Hippocampal formation (tissue), 2 donors: ENCODE measurements at regions not wholly inside any gene's neighbourhood (a gene's known extent, or its start where the extent isn't known, plus 50 kb on each side); places are given as distances from the start of the nearest gene placed in this dataset.
"Not testable (repeated sequence)": the region's sequence is repeated elsewhere in the genome, so short reads cannot be mapped to it uniquely, and the experiment has no call there.

Source experiments
- DNase-seq, 2 donors: peaks; one replicate each; lab custom pipeline; 2025; lab: John Stamatoyannopoulos, UW

- no peak for DNase-seq
These were observed 80.5 kb downstream of the ZIC3 start for GRCh38 chrX:137646472-137646871.

DNA sequence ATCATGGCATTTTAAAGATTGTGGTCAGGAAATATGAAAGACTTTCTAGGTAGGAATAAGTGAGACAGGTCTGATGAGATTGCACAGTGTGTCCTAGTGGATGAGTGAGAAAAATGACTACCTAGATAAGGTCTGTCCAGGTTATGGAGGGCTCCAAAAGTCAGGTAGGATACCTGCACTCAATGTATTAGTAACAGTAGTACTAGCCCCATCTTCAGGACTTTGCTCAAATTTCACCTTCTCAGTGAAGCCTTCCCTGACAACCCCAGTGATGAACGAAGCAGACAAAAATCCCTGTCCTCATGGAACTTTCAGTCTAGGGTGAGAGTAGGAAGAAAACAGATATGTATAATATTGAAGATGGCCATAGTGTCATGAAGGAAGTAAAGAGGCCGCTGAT is 85.7 kb downstream of the ZIC3 start:
- no peak for DNase-seq

DNA sequence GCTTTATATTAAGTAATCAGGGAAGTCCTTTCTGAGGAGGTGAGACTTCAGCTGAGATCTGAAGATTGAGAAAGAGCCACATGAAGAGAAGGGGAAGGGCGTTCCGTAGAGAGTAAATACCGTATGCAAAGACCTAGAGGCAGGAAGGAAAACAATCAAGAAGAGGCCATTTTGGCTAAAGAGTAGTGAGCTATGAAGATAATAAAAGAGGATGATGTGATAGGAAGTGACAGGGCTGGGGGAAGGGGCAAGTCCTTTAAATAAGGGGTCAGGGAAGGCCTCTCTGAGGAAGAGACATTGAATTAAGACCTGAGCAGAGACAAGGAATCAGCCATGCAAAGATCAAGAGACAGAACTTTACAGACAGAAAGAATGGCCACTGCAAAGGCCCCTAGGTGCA is 86.2 kb downstream of the ZIC3 start:
- no peak for DNase-seq

DNA sequence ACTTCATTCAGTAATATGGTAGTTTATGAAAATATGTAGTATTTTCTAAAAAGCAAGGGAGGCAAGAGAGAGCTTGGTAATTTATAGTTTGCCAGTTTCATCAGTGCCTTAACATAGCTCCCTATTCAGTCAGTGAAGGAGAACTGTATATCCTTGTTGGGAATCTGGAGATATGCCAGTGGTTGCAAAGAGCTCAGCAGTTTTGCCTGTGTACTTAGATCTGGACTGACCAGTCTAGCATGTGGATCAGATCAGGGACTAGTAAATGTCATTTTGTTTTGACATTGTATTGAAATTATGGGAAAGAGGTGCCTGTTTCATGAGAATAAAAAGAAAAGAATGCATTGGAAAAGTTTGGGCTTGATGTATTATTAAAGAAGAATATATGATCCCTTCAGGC is 88.6 kb downstream of the ZIC3 start:
- no peak for DNase-seq

DNA sequence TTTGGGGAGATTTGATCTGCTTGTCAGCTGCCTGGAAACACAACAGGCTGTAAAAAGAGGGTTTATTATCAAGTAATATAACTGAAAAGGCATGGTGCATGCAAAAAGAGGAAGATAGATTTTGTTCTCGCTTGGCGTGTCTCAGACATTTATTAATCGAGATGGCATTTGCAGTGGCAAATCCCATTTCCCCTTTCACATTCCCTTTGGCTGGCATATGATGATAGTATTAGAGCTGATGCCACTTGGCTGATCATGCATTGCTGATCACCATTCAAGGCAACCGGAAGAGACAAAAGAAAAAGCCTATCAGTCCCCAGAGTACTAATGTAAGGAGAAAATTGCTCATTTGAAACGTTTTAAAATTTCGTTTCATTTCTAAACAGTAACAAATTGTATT is 101.8 kb downstream of the ZIC3 start:
- no peak for DNase-seq

GRCh38 chrX:137684591-137684990 is 118.7 kb downstream of the ZIC3 start:
- DNase-seq: no peak

DNA sequence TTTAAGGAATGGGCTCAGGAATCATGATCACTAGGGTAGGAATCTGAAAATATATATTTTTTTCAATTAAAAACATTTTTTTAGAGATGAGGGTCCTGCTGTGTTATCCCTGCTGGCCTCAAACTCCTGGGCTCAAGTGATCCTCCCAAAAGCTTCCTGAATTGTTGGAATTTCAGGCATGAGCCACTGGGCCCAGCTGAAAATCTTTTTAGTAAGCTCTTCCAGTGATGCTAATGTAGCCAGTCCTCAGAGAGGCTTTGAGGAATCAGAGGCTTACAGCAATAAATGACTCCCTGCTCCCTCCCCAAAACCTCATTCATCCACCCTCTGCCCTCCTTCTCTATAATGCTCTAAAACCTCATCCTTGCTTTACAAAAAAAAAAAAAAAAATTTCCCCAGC is 129.5 kb downstream of the ZIC3 start:
- DNase-seq: no peak

GRCh38 chrX:137707348-137707747 is 141.4 kb downstream of the ZIC3 start:
- DNase-seq: no peak

DNA sequence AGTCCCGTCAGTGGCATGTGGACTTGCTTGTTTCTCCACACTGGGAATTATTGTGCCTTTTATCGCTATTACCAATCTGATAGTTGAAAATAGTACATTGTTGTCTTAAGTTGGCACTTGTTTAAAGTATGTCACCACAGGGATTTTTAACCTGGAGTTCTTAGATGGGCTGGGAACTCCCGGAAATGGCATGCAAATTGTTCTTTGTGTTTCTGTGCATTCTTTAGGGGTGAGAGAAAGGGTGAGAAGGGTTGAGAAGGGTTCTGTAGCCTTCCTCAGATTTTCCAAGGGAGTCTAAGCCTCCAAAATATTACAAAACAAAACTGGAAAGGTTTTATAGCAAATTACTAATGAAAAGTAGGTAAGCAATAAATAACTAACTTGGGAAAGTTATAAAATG is 176.9 kb downstream of the ZIC3 start:
- DNase-seq: no peak

DNA sequence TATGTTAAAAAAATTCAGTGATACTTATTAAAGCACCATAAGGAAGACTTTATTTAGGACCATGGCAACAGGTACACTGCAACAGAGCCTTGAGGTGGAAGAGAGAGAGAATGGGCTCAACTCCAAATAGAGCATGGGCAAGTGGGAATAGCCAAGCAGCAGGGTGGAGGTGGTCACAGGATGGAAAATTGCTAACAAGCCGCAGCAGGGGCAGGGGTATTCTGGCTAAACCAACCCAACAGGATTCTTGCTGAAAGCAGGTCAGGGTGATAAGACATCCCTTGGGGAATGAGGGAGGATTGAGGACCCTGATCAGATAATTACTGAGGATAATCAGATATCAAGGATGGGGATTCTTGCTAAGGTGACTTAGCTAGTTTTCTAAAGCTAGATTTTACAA is 177.5 kb downstream of the ZIC3 start:
- DNase-seq: no peak

DNA sequence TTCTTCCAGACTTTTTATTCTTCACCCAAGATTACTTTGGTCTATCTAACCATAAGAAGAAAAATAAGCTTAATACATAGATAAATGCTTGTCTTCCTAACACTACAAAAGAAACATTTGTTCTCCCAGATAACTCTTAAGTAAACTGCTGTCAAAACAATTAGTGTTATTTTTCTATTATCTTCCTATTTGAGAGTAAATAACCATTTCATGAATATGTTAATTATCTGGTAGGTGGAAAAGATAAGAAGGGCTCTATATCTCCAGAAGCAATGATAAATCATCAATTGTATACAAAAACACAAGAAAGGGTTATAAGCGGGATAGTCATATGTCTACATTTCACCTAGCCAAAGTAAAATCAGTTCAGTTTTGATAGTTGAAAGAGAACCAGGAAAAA is 180.4 kb downstream of the ZIC3 start:
- no peak for DNase-seq

GRCh38 chrX:137747244-137748043 is 181.5 kb downstream of the ZIC3 start:
- no peak for DNase-seq

DNA sequence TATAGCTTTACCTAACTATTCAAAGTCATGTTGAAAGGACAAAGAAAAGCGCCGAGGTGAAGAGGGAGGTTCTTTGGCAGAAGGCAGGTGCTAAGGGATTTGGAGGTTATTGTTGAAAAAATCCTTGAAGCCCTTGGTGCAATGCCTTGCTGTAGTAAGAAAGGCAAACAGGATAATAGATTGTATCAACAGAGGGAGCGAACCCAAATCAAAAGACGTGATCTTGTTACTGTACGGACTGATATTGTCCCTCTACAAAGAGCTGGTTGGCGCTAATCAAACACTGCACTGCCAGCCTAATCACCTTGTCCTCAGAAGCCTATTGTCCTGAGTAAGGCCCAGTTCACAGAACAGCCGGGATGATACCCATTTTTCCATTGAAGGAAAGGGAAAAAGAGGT is 182.9 kb downstream of the ZIC3 start:
- DNase-seq: no peak

DNA sequence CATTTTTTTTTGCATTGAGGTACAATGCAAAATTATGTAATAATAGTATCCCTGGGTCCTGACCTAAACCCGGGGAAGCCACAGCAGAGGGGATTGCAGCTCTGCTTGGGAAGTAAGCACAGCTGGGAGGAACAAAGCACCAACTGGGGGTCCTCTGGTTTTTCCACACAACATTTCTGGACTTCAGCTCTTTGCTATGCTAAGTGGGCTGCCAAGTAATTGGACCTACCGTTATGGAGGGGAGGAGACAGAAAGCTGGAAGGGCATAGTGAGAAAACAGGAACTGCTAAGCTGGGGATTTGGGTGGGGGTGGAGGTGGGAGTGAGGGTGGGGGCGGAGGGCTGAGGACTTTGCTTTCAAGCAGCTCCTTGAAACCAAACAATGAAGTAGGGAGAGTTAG is 183.3 kb downstream of the ZIC3 start:
- DNase-seq: no peak

GRCh38 chrX:137771537-137771936 is 205.6 kb downstream of the ZIC3 start:
- no peak for DNase-seq

DNA sequence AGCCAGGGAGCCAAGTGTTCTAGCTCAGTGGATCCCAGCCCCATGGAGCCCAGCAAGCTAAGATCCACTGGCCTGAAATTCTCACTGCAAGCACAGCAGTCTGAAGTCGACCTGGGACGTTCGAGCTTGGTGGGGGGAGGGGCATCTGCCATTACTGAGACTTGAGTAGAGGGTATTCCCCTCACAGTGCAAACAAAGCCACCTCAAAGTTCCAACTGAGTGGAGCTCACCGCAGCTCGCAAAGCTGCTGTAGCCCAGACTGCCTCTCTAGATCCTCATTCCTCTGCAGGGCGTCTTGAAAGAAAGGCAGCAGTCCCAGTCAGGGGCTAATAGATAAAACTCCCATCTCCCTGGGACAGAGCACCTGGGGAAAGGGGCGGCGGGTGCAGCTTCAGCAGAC is 226.3 kb downstream of the ZIC3 start:
- no peak for DNase-seq

DNA sequence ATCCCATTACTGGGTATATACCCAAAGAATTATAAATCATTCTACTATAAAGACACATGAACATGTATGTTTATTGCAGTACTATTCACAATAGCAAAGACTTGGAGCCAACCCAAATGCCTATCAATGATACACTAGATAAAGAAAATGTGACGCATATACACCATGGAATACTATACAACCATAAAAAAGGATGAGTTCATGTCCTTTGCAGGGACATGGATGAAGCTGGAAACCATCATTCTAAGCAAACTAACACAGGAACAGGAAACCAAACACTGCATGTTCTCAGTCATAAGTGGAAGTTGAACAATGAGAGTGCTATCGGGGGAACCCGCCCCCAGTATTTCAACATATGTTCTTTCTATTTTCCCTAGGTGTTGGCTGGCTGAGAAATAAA is 232.0 kb downstream of the ZIC3 start:
- DNase-seq: not testable (repeated sequence)

DNA sequence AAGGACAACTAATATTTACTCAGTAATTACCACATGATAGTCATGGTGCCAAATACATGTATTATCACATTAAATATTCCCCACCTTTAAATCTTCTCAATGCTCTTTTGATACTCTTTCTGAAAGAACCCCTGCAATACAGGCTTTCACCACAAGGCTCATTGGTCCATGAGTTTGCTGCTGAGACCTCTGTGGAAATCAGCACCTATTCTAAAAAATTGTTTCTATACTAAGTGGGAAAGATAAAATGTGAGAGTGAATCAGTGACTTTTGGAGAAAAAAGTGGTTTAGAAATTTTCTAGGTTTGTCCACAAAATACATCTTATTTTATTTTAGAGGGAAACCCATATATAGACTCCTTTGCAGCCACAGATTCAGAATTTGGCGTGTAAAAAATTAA is 257.3 kb downstream of the ZIC3 start:
- no peak for DNase-seq

DNA sequence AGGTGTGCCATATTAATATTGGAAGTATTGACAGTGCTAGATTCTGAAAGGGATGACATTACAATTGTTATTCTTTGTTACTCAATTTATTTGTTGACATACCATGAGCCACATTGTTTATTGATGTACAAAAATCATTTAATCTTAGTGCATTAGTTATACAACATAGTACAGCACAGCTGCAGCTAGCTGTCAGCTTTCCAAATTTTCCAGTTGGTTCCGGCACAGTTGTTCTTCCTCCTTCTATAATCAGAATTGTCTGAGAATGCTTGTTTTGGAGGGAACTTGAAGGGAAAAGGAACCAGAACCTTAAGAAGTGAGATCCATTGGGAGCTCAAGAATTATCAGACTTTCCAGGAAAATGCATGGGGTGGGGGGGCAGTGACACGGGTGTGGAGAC is 281.4 kb downstream of the ZIC3 start:
- DNase-seq: no peak

DNA sequence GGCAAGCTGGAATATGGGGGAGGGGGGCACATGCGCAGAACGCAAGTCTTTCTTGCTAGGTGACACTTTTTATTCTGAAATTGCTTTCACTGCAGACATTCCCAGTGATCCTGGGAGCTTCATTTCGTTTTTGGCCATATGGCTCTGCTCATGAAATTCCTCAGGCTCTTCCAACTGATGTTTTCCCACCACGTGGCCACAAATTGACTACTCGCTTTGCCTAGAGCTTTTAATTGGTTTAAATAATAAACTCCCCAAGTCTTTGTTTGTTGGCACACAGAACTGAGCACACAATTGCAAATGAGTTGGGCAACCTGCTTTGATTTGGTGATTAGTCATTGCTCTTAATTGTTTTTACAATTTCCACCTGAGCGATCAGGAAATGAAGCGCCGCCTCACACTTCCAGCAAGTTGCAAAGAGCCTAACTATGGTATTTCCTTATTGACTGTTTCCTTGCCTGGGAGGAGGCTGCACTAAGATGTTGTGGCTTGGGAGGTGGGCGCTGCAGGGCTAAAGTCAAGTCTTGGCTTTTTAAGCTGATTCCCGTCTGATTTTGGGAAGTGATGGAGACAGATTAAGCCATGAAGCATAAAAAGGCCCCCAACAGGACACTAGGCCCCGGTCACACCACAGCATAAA is 282.5 kb downstream of the ZIC3 start:
- no peak for DNase-seq

DNA sequence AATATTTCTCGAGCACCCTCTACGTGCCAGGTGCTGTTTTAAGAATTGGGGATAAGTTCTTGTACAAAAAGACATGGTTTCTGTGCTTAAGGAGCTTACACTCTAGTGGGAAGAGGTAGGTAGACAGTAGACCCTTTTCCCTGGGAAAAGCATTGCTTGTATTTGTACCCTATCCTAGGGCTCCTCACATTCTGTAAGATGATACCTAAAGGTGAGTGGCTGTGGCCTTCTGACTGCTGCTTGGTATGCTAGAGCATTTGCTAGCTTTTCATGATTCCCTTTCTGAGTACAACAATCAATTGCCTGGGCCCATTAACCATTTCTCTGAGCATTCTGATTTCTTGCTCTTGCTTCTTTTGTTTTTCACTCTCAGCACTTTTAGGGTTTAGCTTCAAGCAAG is 286.6 kb downstream of the ZIC3 start:
- DNase-seq: no peak

GRCh38 chrX:137855490-137855889 is 289.6 kb downstream of the ZIC3 start:
- no peak for DNase-seq

DNA sequence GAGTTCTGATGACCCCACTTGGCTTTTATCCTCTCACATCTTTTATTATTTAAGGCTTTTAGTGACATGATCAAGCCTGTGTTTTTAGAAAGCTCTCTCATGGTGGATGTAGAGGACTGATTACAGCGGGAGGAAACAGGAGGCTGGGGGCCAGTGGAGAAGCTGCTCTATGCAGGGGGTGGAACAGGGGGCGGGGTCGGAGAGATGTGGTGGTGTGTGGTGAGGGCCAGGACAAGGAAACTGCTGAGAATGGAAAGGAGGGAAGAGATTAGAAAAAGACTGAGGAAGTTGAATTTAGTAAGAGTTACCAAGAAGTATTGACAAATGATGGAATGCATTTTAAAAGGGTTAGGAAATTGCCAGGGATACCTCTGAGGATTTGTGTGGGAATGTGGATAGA is 292.2 kb downstream of the ZIC3 start:
- DNase-seq: no peak

DNA sequence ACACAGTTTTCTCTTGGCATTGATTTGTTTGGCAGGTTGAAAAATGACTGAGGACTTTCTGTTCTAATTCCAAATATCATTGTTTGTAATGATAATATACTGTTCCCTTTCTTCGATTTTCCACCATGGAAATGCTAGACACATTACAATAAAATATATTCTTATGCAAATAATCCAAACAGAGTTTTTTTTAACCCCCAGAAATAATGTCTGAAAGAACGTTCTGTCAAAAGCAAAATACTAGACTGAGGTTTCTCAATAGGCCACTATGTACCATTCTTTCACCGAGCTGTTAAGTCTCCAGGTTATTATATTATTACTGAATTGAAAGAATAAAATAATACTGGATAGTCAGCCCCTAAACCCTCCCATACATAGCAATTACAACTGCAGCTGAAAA is 312.5 kb downstream of the ZIC3 start:
- no peak for DNase-seq
